Keratinocyte (primary cell): ENCODE measurements at regions not wholly inside any gene's neighbourhood (a gene's known extent, or its start where the extent isn't known, plus 50 kb on each side); places are given as distances from the start of the nearest gene placed in this dataset.

Source experiments
- DNase-seq: peaks from one replicate; pipeline ENCODE4 v3.0.0-alpha.2; 2011; ENCODE audit warnings: low read depth, missing footprints, low spot score
- FAIRE-seq: peaks from 2 replicates; lab custom pipeline; 2011; peaks lifted over from hg19 to GRCh38; lab: Jason Lieb, UNC
- H2AFZ ChIP-seq: 2 replicates; pipeline ENCODE4 v1.6.0; 2012; ENCODE audit warnings: low read length, control low read depth, inconsistent platforms; ENCODE audit not compliant: control insufficient read depth
- H3K27ac ChIP-seq: 2 replicates; pipeline ENCODE4 v1.5.1; 2011; ENCODE audit warnings: low read length; ENCODE audit not compliant: control insufficient read depth, insufficient read depth
- H3K27me3 ChIP-seq: 3 replicates; pipeline ENCODE4 v1.6.0; 2011; ENCODE audit warnings: low read length; ENCODE audit not compliant: control insufficient read depth, insufficient read depth; ENCODE audit errors: extremely low read depth
- H3K36me3 ChIP-seq, 2 experiments: 2 replicates in 1 of 2; 3 replicates in 1 of 2; pipeline ENCODE4 v1.5.1; 2011; ENCODE audit warnings: low read length in 2 of 2, mild to moderate bottlenecking in 1 of 2; ENCODE audit not compliant: control insufficient read depth in 2 of 2, insufficient read depth in 2 of 2; ENCODE audit errors: extremely low read depth in 1 of 2
- H3K4me1 ChIP-seq: 3 replicates; pipeline ENCODE4 v1.5.1; 2011; ENCODE audit warnings: low read length; ENCODE audit not compliant: control insufficient read depth, insufficient read depth; ENCODE audit errors: extremely low read depth
- H3K4me2 ChIP-seq: 3 replicates; pipeline ENCODE4 v1.6.0; 2011; ENCODE audit warnings: low read depth, low read length; ENCODE audit not compliant: control insufficient read depth, insufficient read depth; ENCODE audit errors: extremely low read depth
- H3K4me3 ChIP-seq, 3 experiments: fragments of 200-600 bp in 1 of 3; sonication (generic) in 1 of 3; 2 replicates in 2 of 3; 3 replicates in 1 of 3; pipeline ENCODE4 v1.5.1; 2011 to 2016; ENCODE audit warnings: low read length in 3 of 3, mild to moderate bottlenecking in 3 of 3, control low read depth in 2 of 3, inconsistent platforms in 1 of 3, low read depth in 1 of 3, mixed read lengths in 1 of 3, mixed run types in 1 of 3, moderate library complexity in 1 of 3; ENCODE audit not compliant: control insufficient read depth in 2 of 3, insufficient read depth in 2 of 3; ENCODE audit errors: extremely low read depth in 1 of 3
- H3K79me2 ChIP-seq: 2 replicates; pipeline ENCODE4 v1.6.0; 2012; ENCODE audit warnings: low read length; ENCODE audit not compliant: control insufficient read depth, insufficient read depth
- H3K9ac ChIP-seq: 3 replicates; pipeline ENCODE4 v1.6.0; 2011; ENCODE audit warnings: low read length; ENCODE audit not compliant: control insufficient read depth, insufficient read depth; ENCODE audit errors: extremely low read depth
- H3K9me1 ChIP-seq: 3 replicates; pipeline ENCODE4 v1.6.0; 2011; ENCODE audit warnings: low read length; ENCODE audit not compliant: control insufficient read depth, insufficient read depth; ENCODE audit errors: extremely low read depth
- H3K9me3 ChIP-seq: 2 replicates; pipeline ENCODE4 v1.5.1; 2012; ENCODE audit warnings: low read depth, low read length; ENCODE audit not compliant: control insufficient read depth
- H4K20me1 ChIP-seq: 3 replicates; pipeline ENCODE4 v1.6.0; 2011; ENCODE audit warnings: low read length; ENCODE audit not compliant: control insufficient read depth, insufficient read depth; ENCODE audit errors: extremely low read depth
- EZH2 ChIP-seq: IDR thresholded peaks from one replicate; pipeline ENCODE4 v1.6.1; 2012; ENCODE audit warnings: inconsistent platforms, mild to moderate bottlenecking, low read length, moderate library complexity
- dilution Hi-C: fragments of 300-500 bp; cut with MboI; formaldehyde crosslinking; loops from one replicate; pipeline ENCODE4 v1.7.0; 2020; ENCODE audit warnings: low sequenced_read_pairs; ENCODE audit not compliant: extremely low pct_ligation_motif_present
- TF ChIP-seq, protein P1 (sequence below), 3 experiments: IDR thresholded peaks in 1 of 3; conservative IDR thresholded peaks in 1 of 3; optimal IDR thresholded peaks in 1 of 3; 2 replicates in 2 of 3; 3 replicates in 1 of 3; pipeline versions ENCODE3 to v1.5.1; 2011; ENCODE audit warnings: low read length in 3 of 3, mild to moderate bottlenecking in 3 of 3, moderate library complexity in 2 of 3, control low read depth in 1 of 3, inconsistent platforms in 1 of 3; ENCODE audit not compliant: insufficient read depth in 2 of 3; ENCODE audit errors: extremely low read depth in 1 of 3

DNA sequence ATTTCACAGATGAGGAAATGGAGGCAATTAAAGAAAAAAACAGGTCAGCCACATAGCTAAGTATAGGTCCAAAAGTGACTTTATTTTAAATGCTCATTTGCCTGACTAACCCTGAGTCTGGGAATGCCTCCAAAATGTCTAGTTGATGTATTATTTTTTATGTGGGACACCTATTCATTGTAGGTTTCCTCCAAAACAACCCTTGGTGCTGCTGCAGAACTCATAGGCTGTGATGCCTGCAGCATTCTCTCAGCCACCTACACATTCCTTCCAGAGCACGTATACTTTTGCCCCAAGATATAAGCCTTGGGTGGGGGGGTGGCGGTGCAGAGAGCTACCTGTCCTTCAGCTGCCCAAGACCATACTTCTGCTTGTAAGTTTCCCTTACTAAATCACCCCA is 77.4 kb downstream of the MSX2 start:
- H3K9ac ChIP-seq, result no peak overlapping the region
- H3K27ac ChIP-seq, result no peak overlapping the region
- H3K4me2 ChIP-seq, result no peak overlapping the region
- no peak for TF ChIP-seq EZH2
- TF ChIP-seq, protein P1, sequence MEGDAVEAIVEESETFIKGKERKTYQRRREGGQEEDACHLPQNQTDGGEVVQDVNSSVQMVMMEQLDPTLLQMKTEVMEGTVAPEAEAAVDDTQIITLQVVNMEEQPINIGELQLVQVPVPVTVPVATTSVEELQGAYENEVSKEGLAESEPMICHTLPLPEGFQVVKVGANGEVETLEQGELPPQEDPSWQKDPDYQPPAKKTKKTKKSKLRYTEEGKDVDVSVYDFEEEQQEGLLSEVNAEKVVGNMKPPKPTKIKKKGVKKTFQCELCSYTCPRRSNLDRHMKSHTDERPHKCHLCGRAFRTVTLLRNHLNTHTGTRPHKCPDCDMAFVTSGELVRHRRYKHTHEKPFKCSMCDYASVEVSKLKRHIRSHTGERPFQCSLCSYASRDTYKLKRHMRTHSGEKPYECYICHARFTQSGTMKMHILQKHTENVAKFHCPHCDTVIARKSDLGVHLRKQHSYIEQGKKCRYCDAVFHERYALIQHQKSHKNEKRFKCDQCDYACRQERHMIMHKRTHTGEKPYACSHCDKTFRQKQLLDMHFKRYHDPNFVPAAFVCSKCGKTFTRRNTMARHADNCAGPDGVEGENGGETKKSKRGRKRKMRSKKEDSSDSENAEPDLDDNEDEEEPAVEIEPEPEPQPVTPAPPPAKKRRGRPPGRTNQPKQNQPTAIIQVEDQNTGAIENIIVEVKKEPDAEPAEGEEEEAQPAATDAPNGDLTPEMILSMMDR (optimal IDR thresholded peaks at IDR 0.05 in 1 of 3, IDR thresholded peaks at IDR 0.05 in 1 of 3, conservative IDR thresholded peaks at IDR 0.05 in 1 of 3; ENCODE audit: extremely low read depth in 1 of 3, insufficient read depth in 2 of 3, low read length in 3 of 3), result no peak
- H3K4me3 ChIP-seq, result no peak overlapping the region
- H4K20me1 ChIP-seq, result no peaks in the 10 kb centered on the region
- DNase-seq (no peak), FAIRE-seq (no peak)
- H3K79me2 ChIP-seq, result no peaks in the 10 kb centered on the region
- H3K36me3 ChIP-seq, result no peaks in the 10 kb centered on the region
- no peaks in the 10 kb centered on the region for H3K9me3 ChIP-seq
- H2AFZ ChIP-seq, result no peak overlapping the region
- no peaks in the 10 kb centered on the region for H3K4me1 ChIP-seq
- no peaks in the 10 kb centered on the region for H3K27me3 ChIP-seq
- no peaks in the 10 kb centered on the region for H3K9me1 ChIP-seq
- dilution Hi-C loops, result no loop called here

DNA sequence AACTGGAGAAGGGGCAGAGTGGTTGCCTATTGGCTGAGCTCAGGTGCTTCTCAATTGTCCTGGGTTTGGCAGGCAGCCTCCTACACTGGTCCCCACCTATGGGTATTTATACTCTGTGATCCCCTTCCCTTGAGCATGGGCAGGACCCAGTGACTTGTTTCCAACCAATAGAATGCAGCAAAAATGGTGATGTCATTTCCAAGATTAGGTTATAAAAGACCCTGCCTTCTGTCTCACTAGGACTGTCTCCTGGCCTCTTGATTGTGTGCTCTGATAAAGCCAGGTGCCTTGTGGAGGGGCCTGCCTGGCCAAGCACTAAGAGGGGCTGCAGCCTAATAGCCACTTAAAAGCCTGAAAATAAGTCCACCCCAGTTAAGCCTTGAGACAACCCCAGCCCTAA is 76.1 kb downstream of the MSX2 start:
- H3K27me3 ChIP-seq, result no peaks in the 10 kb centered on the region
- no peak overlapping the region for H3K4me2 ChIP-seq
- dilution Hi-C loops, result no loop called here
- no peaks in the 10 kb centered on the region for H3K79me2 ChIP-seq
- no peaks in the 10 kb centered on the region for H3K4me1 ChIP-seq
- H3K36me3 ChIP-seq, result no peaks in the 10 kb centered on the region
- no peak for FAIRE-seq
- H2AFZ ChIP-seq, result no peak overlapping the region
- no peaks in the 10 kb centered on the region for H3K9me1 ChIP-seq
- DNase-seq, result no peak
- TF ChIP-seq EZH2, result no peak
- TF ChIP-seq, protein P1 (optimal IDR thresholded peaks at IDR 0.05 in 1 of 3, IDR thresholded peaks at IDR 0.05 in 1 of 3, conservative IDR thresholded peaks at IDR 0.05 in 1 of 3; ENCODE audit: extremely low read depth in 1 of 3, insufficient read depth in 2 of 3, low read length in 3 of 3), result no peak
- no peaks in the 10 kb centered on the region for H3K9me3 ChIP-seq
- no peaks in the 10 kb centered on the region for H4K20me1 ChIP-seq
- no peak overlapping the region for H3K9ac ChIP-seq
- H3K4me3 ChIP-seq, result no peak overlapping the region
- no peak overlapping the region for H3K27ac ChIP-seq
